ENCODE measurements at regions not wholly inside any gene's neighbourhood (a gene's known extent, or its start where the extent isn't known, plus 50 kb on each side); places are given as distances from the start of the nearest gene placed in this dataset.

- DNase-seq (ENCODE audit: low spot score) = no peak
Observed at GRCh38 chr12:98151105-98151590, 364.2 kb upstream of the TMPO start.

GRCh38 chr12:98151984-98152383, 363.4 kb upstream of the TMPO start:
- no peak for DNase-seq (ENCODE audit: low spot score)

GRCh38 chr12:98154850-98155249, 360.5 kb upstream of the TMPO start:
- peak; percentile 20 for DNase-seq (ENCODE audit: low spot score)

- DNase-seq (ENCODE audit: low spot score) = no peak
Observed at GRCh38 chr12:98156697-98157096, 358.7 kb upstream of the TMPO start.

- no peak for DNase-seq (ENCODE audit: low spot score)
Observed at GRCh38 chr12:98162906-98163678, 352.3 kb upstream of the TMPO start.

GRCh38 chr12:98172304-98172703, 343.1 kb upstream of the TMPO start:
- no peak for DNase-seq (ENCODE audit: low spot score)

- DNase-seq (ENCODE audit: low spot score) = no peak
Observed at GRCh38 chr12:98172801-98173200, 342.6 kb upstream of the TMPO start.

- DNase-seq (ENCODE audit: low spot score) = no peak
Observed at GRCh38 chr12:98173773-98174427, 341.5 kb upstream of the TMPO start.

- no peak for DNase-seq (ENCODE audit: low spot score)
Observed at GRCh38 chr12:98174428-98174809, 341.0 kb upstream of the TMPO start.

GRCh38 chr12:98178126-98178525, 337.3 kb upstream of the TMPO start:
- DNase-seq (ENCODE audit: low spot score) = no peak

- no peak for DNase-seq (ENCODE audit: low spot score)
Observed at GRCh38 chr12:98179151-98179550, 336.2 kb upstream of the TMPO start.

- no peak for DNase-seq (ENCODE audit: low spot score)
Observed at GRCh38 chr12:98180603-98181002, 334.8 kb upstream of the TMPO start.

GRCh38 chr12:98182821-98183220, 332.6 kb upstream of the TMPO start:
- DNase-seq (ENCODE audit: low spot score) = no peak

- no peak for DNase-seq (ENCODE audit: low spot score)
Observed at GRCh38 chr12:98185606-98186005, 329.8 kb upstream of the TMPO start.

- no peak for DNase-seq (ENCODE audit: low spot score)
Observed at GRCh38 chr12:98188650-98189077, 326.7 kb upstream of the TMPO start.

GRCh38 chr12:98194591-98194990, 320.8 kb upstream of the TMPO start:
- DNase-seq (ENCODE audit: low spot score) = no peak

- DNase-seq (ENCODE audit: low spot score) = no peak
Observed at GRCh38 chr12:98198261-98198982, 317.0 kb upstream of the TMPO start.

GRCh38 chr12:98208816-98209215, 306.6 kb upstream of the TMPO start:
- no peak for DNase-seq (ENCODE audit: low spot score)

- no peak for DNase-seq (ENCODE audit: low spot score)
Observed at GRCh38 chr12:98211909-98212695, 303.3 kb upstream of the TMPO start.

- no peak for DNase-seq (ENCODE audit: low spot score)
Observed at GRCh38 chr12:98213556-98213955, 301.8 kb upstream of the TMPO start.

GRCh38 chr12:98217257-98217656, 298.1 kb upstream of the TMPO start:
- DNase-seq (ENCODE audit: low spot score) = no peak

GRCh38 chr12:98220636-98221035, 294.8 kb upstream of the TMPO start:
- DNase-seq (ENCODE audit: low spot score) = no peak

All from COLO829 (cell line).